K562 (cell line): ENCODE measurements at regions not wholly inside any gene's neighbourhood (a gene's known extent, or its start where the extent isn't known, plus 50 kb on each side); places are given as distances from the start of the nearest gene placed in this dataset.

Source experiments
- ATAC-seq: fragments of 200-7000 bp; cut with Tn5 transposase; 3 replicates; pipeline ENCODE4 v1.9.1; 2020; ENCODE audit warnings: moderate library complexity
- BruUV-seq: library from RNA; stranded (reverse); fragments of 400-500 nt; replicated peaks from 2 replicates; lab custom pipeline; 2021; lab: Mats Ljungman, UMichigan
- CTCF ChIA-PET: fragments of 300-600 bp; formaldehyde crosslinking; extraction: SDS; loops from one replicate; lab custom pipeline; 2021; ENCODE audit warnings: low intra/inter-chr PET ratio; lab: Yijun Ruan, JAX
- POLR2A ChIA-PET: fragments of 300-600, 350-650 bp; sonication (Branson Sonifier 250); formaldehyde crosslinking; extraction: SDS; loops from one replicate; lab custom pipeline; 2021; ENCODE audit warnings: antibody characterized with exemption, inconsistent platforms; lab: Yijun Ruan, JAX
- DNase-seq, 4 experiments: peaks; one replicate each; pipeline versions ENCODE4 v3.0.0 to v3.0.0-alpha.2; 2011 to 2018; ENCODE audit warnings: low spot score in 3 of 4, mixed read lengths in 3 of 4; ENCODE audit errors: extremely low read depth in 1 of 4
- FAIRE-seq: peaks from 2 replicates; lab custom pipeline; 2011; peaks lifted over from hg19 to GRCh38; lab: Jason Lieb, UNC
- H2AFZ ChIP-seq: 2 replicates; pipeline ENCODE4 v1.6.0; 2011; ENCODE audit warnings: low read depth, low read length, control low read depth, inconsistent platforms
- H3K27ac ChIP-seq: fragments of 200-600 bp; 3 replicates; pipeline ENCODE4 v1.8.0; 2011; ENCODE audit warnings: low read depth, mild to moderate bottlenecking, control low read depth, inconsistent platforms, low read length, moderate library complexity, mixed read lengths; ENCODE audit errors: extremely low read depth
- H3K27me3 ChIP-seq, 2 experiments: fragments of 300-600 bp in 1 of 2; 2 replicates in 1 of 2; 3 replicates in 1 of 2; pipeline versions ENCODE4 v1.6.0 to v1.8.0; 2011; ENCODE audit warnings: inconsistent platforms in 2 of 2, low read length in 2 of 2, mild to moderate bottlenecking in 1 of 2, mixed read lengths in 1 of 2, moderate library complexity in 1 of 2; ENCODE audit not compliant: control insufficient read depth in 2 of 2, insufficient read depth in 2 of 2
- H3K36me3 ChIP-seq: fragments of 300-600 bp; 3 replicates; pipeline ENCODE4 v1.8.0; 2011; ENCODE audit warnings: mild to moderate bottlenecking, low read length, inconsistent platforms; ENCODE audit not compliant: control insufficient read depth, insufficient read depth
- H3K4me1 ChIP-seq, 2 experiments: fragments of 200-600 bp in 1 of 2; replicated peaks in 1 of 2; 2 replicates in 1 of 2; 3 replicates in 1 of 2; pipeline versions ENCODE4 v1.5.1 to v1.8.0; 2011; ENCODE audit warnings: inconsistent platforms in 2 of 2, low read length in 2 of 2, mild to moderate bottlenecking in 1 of 2, mixed read lengths in 1 of 2, moderate library complexity in 1 of 2; ENCODE audit not compliant: control insufficient read depth in 2 of 2, insufficient read depth in 2 of 2
- H3K4me2 ChIP-seq: 2 replicates; pipeline ENCODE4 v1.6.1; 2011; ENCODE audit warnings: low read length, control low read depth, inconsistent platforms, mixed read lengths; ENCODE audit not compliant: insufficient read depth
- H3K4me3 ChIP-seq: fragments of 200-600 bp; sonication (generic), shearing (Covaris generic); 2 replicates; pipeline ENCODE4 v1.5.1; 2016; ENCODE audit warnings: control low read depth, inconsistent platforms
- H3K79me2 ChIP-seq: fragments of 200-600 bp; 3 replicates; pipeline ENCODE4 v1.8.0; 2011; ENCODE audit warnings: low read length, inconsistent platforms; ENCODE audit not compliant: control insufficient read depth, insufficient read depth
- H3K9ac ChIP-seq, 2 experiments: 2 replicates each; pipeline versions ENCODE4 v1.6.0 to v1.6.1; 2011; ENCODE audit warnings: low read depth in 2 of 2, low read length in 2 of 2, control low read depth in 1 of 2, inconsistent platforms in 1 of 2, mild to moderate bottlenecking in 1 of 2, mixed read lengths in 1 of 2; ENCODE audit not compliant: insufficient read depth in 1 of 2
- H3K9me1 ChIP-seq: one replicate; pipeline ENCODE4 v1.6.0; 2011; ENCODE audit warnings: inconsistent platforms, mild to moderate bottlenecking, low read length, moderate library complexity; ENCODE audit not compliant: control insufficient read depth, insufficient read depth
- H3K9me3 ChIP-seq: replicated peaks from 2 replicates; pipeline ENCODE4 v1.5.1; 2011; ENCODE audit warnings: low read depth, low read length, inconsistent platforms; ENCODE audit not compliant: control insufficient read depth, insufficient read depth
- H4K20me1 ChIP-seq: replicated peaks from 2 replicates; pipeline ENCODE4 v1.6.1; 2011; ENCODE audit warnings: low read length, inconsistent platforms, mixed read lengths; ENCODE audit not compliant: control insufficient read depth, insufficient read depth
- ARID1B ChIP-seq: fragments of 450-650 bp; IDR thresholded peaks from 2 replicates; pipeline ENCODE4 v1.6.1; 2016; ENCODE audit warnings: antibody characterized with exemption, mild to moderate bottlenecking, inconsistent platforms
- BRD9 ChIP-seq: fragments of 450-650 bp; IDR thresholded peaks from 2 replicates; pipeline ENCODE4 v1.6.1; 2018; ENCODE audit warnings: low read depth; ENCODE audit not compliant: partially characterized antibody
- CAMTA2 ChIP-seq: fragments of 250-450 bp; sonication (Bioruptor Pico); conservative IDR thresholded peaks from 2 replicates; pipeline ENCODE4 v1.5.1; 2022
- EP300 ChIP-seq: IDR thresholded peaks from 2 replicates; pipeline ENCODE4 v1.6.1; 2012; ENCODE audit warnings: low read length, improper control_type of control experiment
- HLTF ChIP-seq: fragments of 450-650 bp; IDR thresholded peaks from 2 replicates; pipeline ENCODE4 v1.6.1; 2016
- MCM7 ChIP-seq, 2 experiments: fragments of 450-650 bp; IDR thresholded peaks; 2 replicates each; pipeline ENCODE4 v1.6.1; 2016 to 2018
- NFE2 ChIP-seq: IDR thresholded peaks from 2 replicates; pipeline ENCODE4 v1.6.1; 2014; ENCODE audit warnings: antibody characterized with exemption, low read depth
- NR2C1 ChIP-seq, 2 experiments: fragments of 450-650 bp; IDR thresholded peaks; 2 replicates each; pipeline ENCODE4 v1.6.1; 2017; ENCODE audit warnings: mild to moderate bottlenecking in 2 of 2, antibody characterized with exemption in 1 of 2, inconsistent platforms in 1 of 2, missing compliant biosample characterization in 1 of 2, missing genetic modification characterization in 1 of 2
- SMAD4 ChIP-seq: fragments of 250-450 bp; sonication (Bioruptor Pico); conservative IDR thresholded peaks from 2 replicates; pipeline ENCODE4 v1.8.0; 2021; ENCODE audit warnings: inconsistent platforms, mild to moderate bottlenecking, moderate library complexity
- SOX6 ChIP-seq: fragments of 450-650 bp; IDR thresholded peaks from 2 replicates; pipeline ENCODE4 v1.6.1; 2014; ENCODE audit warnings: mild to moderate bottlenecking
- TRIM24 ChIP-seq, 2 experiments: fragments of 450-650 bp; IDR thresholded peaks; 2 replicates each; pipeline ENCODE4 v1.6.1; 2016
- TRIM28 ChIP-seq: fragments of 450-650 bp; IDR thresholded peaks from 2 replicates; pipeline ENCODE4 v1.6.1; 2017
- ZBTB17 ChIP-seq: fragments of 450-650 bp; formaldehyde crosslinking; IDR thresholded peaks from 2 replicates; pipeline ENCODE4 v1.4.0; 2020; ENCODE audit warnings: mild to moderate bottlenecking
- ZKSCAN8 ChIP-seq: fragments of 200-800 bp; sonication (Bioruptor generic); IDR thresholded peaks from 2 replicates; pipeline ENCODE4 v1.6.1; 2016; ENCODE audit warnings: missing genetic modification characterization, missing compliant biosample characterization
- ZNF280A ChIP-seq: fragments of 450-650 bp; IDR thresholded peaks from 2 replicates; pipeline ENCODE4 v1.6.1; 2018; ENCODE audit warnings: mild to moderate bottlenecking, low read depth; ENCODE audit not compliant: partially characterized antibody
- ZNF586 ChIP-seq: fragments of 450-650 bp; formaldehyde crosslinking; conservative IDR thresholded peaks from 2 replicates; pipeline ENCODE4 v1.4.0; 2020; ENCODE audit warnings: mild to moderate bottlenecking, moderate library complexity
- ZZZ3 ChIP-seq: fragments of 450-650 bp; IDR thresholded peaks from 2 replicates; pipeline ENCODE4 v1.6.1; 2016; ENCODE audit warnings: antibody characterized with exemption, mild to moderate bottlenecking, moderate library complexity
- WGBS: fragments of 100-300 bp; shearing (Covaris generic); methylation state at CpG from one replicate; pipeline ENCODE4 v1.1.6; 2016; ENCODE audit warnings: low coverage, mixed read lengths; ENCODE audit not compliant: insufficient coverage; ENCODE audit errors: missing lambda C conversion rate; 5-methylcytosine and 5-hydroxymethylcytosine counted together
- in situ Hi-C: fragments of 300-500 bp; cut with MboI; formaldehyde crosslinking; loops from 4 replicates; pipeline ENCODE4 v1.15.0; 2018; ENCODE audit warnings: inconsistent platforms, mixed read lengths
- intact Hi-C: fragments of 100-400 bp; cut with micrococcal nuclease; formaldehyde crosslinking; loops from 2 replicates; pipeline ENCODE4 v1.14.2; 2022

DNA sequence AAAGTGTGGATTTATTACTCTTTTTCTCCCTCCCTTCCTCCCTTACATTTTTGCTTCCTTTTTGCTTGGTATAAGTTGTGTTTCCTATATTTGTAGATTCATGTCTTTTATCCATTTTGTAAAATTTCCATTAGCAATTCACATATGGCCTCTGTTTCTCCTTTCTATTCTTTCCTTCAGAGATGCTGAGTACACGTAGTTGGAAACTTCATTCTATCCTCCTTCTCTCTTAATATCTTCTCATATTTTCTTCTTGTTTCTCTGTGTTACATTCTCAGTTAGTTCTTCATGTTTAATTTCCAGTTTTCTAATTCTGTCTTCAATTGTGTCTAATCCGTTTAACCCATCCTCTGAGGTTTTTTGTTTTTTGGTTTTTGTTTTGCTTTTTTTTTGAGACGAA is 188.9 kb downstream of the ZIC5 start:
- intact Hi-C loops: no loop called here
- no peak overlapping the region for H3K9ac ChIP-seq
- peak in 1 of 2 experiments; percentile 42; a peak in 1 of 4 replicates for TF ChIP-seq TRIM24 (IDR thresholded peaks at IDR 0.05)
- no peak for TF ChIP-seq ZBTB17 (CRISPR knock-in tag)
- peak; percentile 63; the same call in 1 of the 2 replicates for TF ChIP-seq TRIM28
- peak; percentile 80 for TF ChIP-seq ZNF280A
- TF ChIP-seq, all 486 proteins: peak for 3
- no peak for DNase-seq
- Histone ChIP-seq H2AFZ (no peak overlapping the region), H3K4me1 (no peaks in the 10 kb centered on the region; a peak in 1 of 5 replicates), H3K9me3 (no peaks in the 10 kb centered on the region; the same call in 1 of the 2 replicates), H4K20me1 (no peaks in the 10 kb centered on the region), H3K4me2 (no peak overlapping the region), H3K27ac (no peak overlapping the region), H3K36me3 (no peaks in the 10 kb centered on the region), H3K9me1 (no peaks in the 10 kb centered on the region), H3K79me2 (no peaks in the 10 kb centered on the region), H3K4me3 (no peak overlapping the region), H3K27me3 (no peaks in the 10 kb centered on the region)
- in situ Hi-C loops: no loop called here
- ATAC-seq: no peak
- CTCF ChIA-PET: no interaction called here
- no TSS peak for BruUV-seq
- POLR2A ChIA-PET: no interaction called here
- FAIRE-seq: no peak
- 9% methylated on average over 3 of the region's 3 CpGs for WGBS

DNA sequence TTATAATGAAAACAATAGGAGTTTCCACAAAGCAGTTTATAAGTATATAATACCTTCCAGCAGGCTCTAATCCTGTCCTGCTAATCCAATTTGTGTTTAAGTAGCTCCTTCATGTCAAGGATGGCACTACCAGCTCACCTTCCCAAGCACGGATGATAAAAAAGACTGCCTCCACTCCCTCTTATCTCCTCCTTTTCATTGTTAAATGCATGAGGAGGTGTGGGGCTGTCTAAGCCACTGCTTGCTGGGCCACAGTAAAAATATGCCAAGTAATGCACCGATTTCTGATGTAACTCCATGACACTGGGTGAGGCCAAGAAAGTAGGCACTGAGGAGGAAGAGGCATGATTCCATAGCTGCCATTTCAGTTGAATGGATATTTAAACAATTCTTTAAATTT is 193.1 kb downstream of the ZIC5 start:
- in situ Hi-C loops (no loop called here), intact Hi-C loops (no loop called here)
- Histone ChIP-seq H3K27ac (no peak overlapping the region), H2AFZ (no peak overlapping the region), H3K4me3 (no peak overlapping the region), H3K27me3 (no peaks in the 10 kb centered on the region), H3K9me3 (no peaks in the 10 kb centered on the region; the same call in 1 of the 2 replicates), H3K9me1 (no peaks in the 10 kb centered on the region), H3K4me2 (no peak overlapping the region), H3K36me3 (no peaks in the 10 kb centered on the region), H4K20me1 (no peaks in the 10 kb centered on the region), H3K4me1 (no peaks in the 10 kb centered on the region; a peak in 1 of 5 replicates), H3K79me2 (no peaks in the 10 kb centered on the region), H3K9ac (no peak overlapping the region)
- WGBS: 0% methylated on average over 2 of the region's 2 CpGs
- ATAC-seq: peak; percentile 94
- POLR2A ChIA-PET: interaction anchor here (0.8 kb wide), 1 partner anchor 15 kb away, joined by 7 read pairs; no protein-coding TSS in a partner anchor
- CTCF ChIA-PET: no interaction called here
- DNase-seq: peak in 2 of 4 experiments; percentile 6 to 8
- no peak for FAIRE-seq
- no TSS peak for BruUV-seq
- peak; percentile 17 to 79; a peak in 2 of 4 replicates for TF ChIP-seq TRIM24 (IDR thresholded peaks at IDR 0.05)
- TF ChIP-seq ZZZ3: no peak
- TF ChIP-seq HLTF: no peak
- no peak for TF ChIP-seq BRD9
- TF ChIP-seq ARID1B: 0 out of 2 replicates have a peak, but pooled peaks have one; percentile 6
- no peak for TF ChIP-seq CAMTA2
- no peak for TF ChIP-seq NR2C1 (IDR thresholded peaks at IDR 0.05)
- peak; percentile 29; the same call in 1 of the 2 replicates for TF ChIP-seq NR2C1 (tag; IDR thresholded peaks at IDR 0.05)
- TF ChIP-seq EP300: 0 out of 2 replicates have a peak, but pooled peaks have one; percentile 16
- 0 out of 2 replicates have a peak, but pooled peaks have one; percentile 29 for TF ChIP-seq ZKSCAN8
- TF ChIP-seq SMAD4 (CRISPR knock-in tag): peak; percentile 47
- TF ChIP-seq ZNF586 (CRISPR knock-in tag): no peak
- TF ChIP-seq MCM7 (IDR thresholded peaks at IDR 0.05): no peak
- TF ChIP-seq NFE2: 0 out of 2 replicates have a peak, but pooled peaks have one; percentile 20
- TF ChIP-seq SOX6: peak; percentile 73
